MM.1S (cell line): ENCODE measurements at regions not wholly inside any gene's neighbourhood (a gene's known extent, or its start where the extent isn't known, plus 50 kb on each side); places are given as distances from the start of the nearest gene placed in this dataset.

Source experiments
- DNase-seq: peaks from one replicate; pipeline ENCODE4 v3.0.0-alpha.2; 2015
- H2AFZ ChIP-seq: fragments of 300-600 bp; sonication (generic); 2 replicates; pipeline ENCODE4 v1.6.0; 2016; ENCODE audit warnings: antibody characterized with exemption, low read length
- H3F3A ChIP-seq: fragments of 300-600 bp; sonication (generic); 2 replicates; pipeline ENCODE4 v1.6.1; 2016; ENCODE audit warnings: mild to moderate bottlenecking, antibody characterized with exemption, low read length, moderate library complexity, mixed read lengths; ENCODE audit not compliant: insufficient read depth
- H3K27ac ChIP-seq: fragments of 300-600 bp; sonication (generic); 2 replicates; pipeline ENCODE4 v1.5.1; 2016; ENCODE audit warnings: mild to moderate bottlenecking, low read length
- H3K27me3 ChIP-seq: fragments of 300-600 bp; sonication (generic); replicated peaks from 2 replicates; pipeline ENCODE4 v1.6.0; 2016; ENCODE audit warnings: low read length; ENCODE audit not compliant: insufficient read depth
- H3K36me3 ChIP-seq: fragments of 300-600 bp; sonication (generic); replicated peaks from 2 replicates; pipeline ENCODE4 v1.6.1; 2016; ENCODE audit warnings: mild to moderate bottlenecking, low read length, mixed read lengths; ENCODE audit not compliant: insufficient read depth
- H3K4me1 ChIP-seq: fragments of 300-600 bp; sonication (generic); 2 replicates; pipeline ENCODE4 v1.6.1; 2016; ENCODE audit warnings: low read length, mixed read lengths
- H3K4me2 ChIP-seq: fragments of 300-600 bp; sonication (generic); 2 replicates; pipeline ENCODE4 v1.6.0; 2016; ENCODE audit warnings: low read depth, low read length
- H3K4me3 ChIP-seq: fragments of 300-600 bp; sonication (generic); 2 replicates; pipeline ENCODE4 v1.5.1; 2016; ENCODE audit warnings: low read length, mixed read lengths
- H3K79me2 ChIP-seq: fragments of 300-600 bp; sonication (generic); 2 replicates; pipeline ENCODE4 v1.6.1; 2016; ENCODE audit warnings: mixed run types, low read length, mixed read lengths
- H3K9ac ChIP-seq: fragments of 300-600 bp; sonication (generic); 2 replicates; pipeline ENCODE4 v1.6.1; 2016; ENCODE audit warnings: low read length, mixed read lengths
- H3K9me2 ChIP-seq: fragments of 300-600 bp; sonication (generic); replicated peaks from 2 replicates; pipeline ENCODE4 v1.6.1; 2016; ENCODE audit warnings: mild to moderate bottlenecking, low read length, mixed read lengths; ENCODE audit not compliant: insufficient read depth
- H3K9me3 ChIP-seq: fragments of 300-600 bp; sonication (generic); replicated peaks from 2 replicates; pipeline ENCODE4 v1.6.1; 2016; ENCODE audit warnings: mild to moderate bottlenecking, low read length, mixed read lengths; ENCODE audit not compliant: insufficient read depth
- H4K20me1 ChIP-seq: fragments of 300-600 bp; sonication (generic); 2 replicates; pipeline ENCODE4 v1.6.1; 2016; ENCODE audit warnings: mild to moderate bottlenecking, low read length, moderate library complexity, mixed read lengths; ENCODE audit not compliant: insufficient read depth
- CTCF ChIP-seq: fragments of 300-600 bp; sonication (generic); IDR thresholded peaks from 2 replicates; pipeline ENCODE4 v1.5.1; 2016; ENCODE audit warnings: antibody characterized with exemption, low read length, mixed read lengths
- EZH2 ChIP-seq: fragments of 300-600 bp; sonication (generic); optimal IDR thresholded peaks from 2 replicates; pipeline ENCODE3; 2017; ENCODE audit warnings: low read depth, mild to moderate bottlenecking, antibody characterized with exemption, low read length, mixed read lengths
- EZH2phosphoT487 ChIP-seq: fragments of 300-600 bp; sonication (generic); IDR thresholded peaks from 2 replicates; pipeline ENCODE4 v1.6.1; 2018; ENCODE audit warnings: antibody characterized with exemption, low read length

- Histone ChIP-seq H3K36me3 (no peaks in the 10 kb centered on the region), H3K9me2 (no peaks in the 10 kb centered on the region), H3K27ac (no peak overlapping the region), H3K4me3 (no peak overlapping the region), H3K9ac (no peak overlapping the region), H2AFZ (no peak overlapping the region), H3F3A (no peaks in the 10 kb centered on the region), H3K27me3 (no peaks in the 10 kb centered on the region), H4K20me1 (no peaks in the 10 kb centered on the region), H3K79me2 (no peaks in the 10 kb centered on the region), H3K9me3 (no peaks in the 10 kb centered on the region), H3K4me1 (no peaks in the 10 kb centered on the region), H3K4me2 (no peak overlapping the region)
- TF ChIP-seq EZH2phosphoT487 (no peak), CTCF (no peak), EZH2 (no peak)
- DNase-seq: no peak
These were observed 989.9 kb downstream of the ROBO2 start for GRCh38 chr3:78029775-78030174.

- H3K4me2 ChIP-seq: no peak overlapping the region
- H3K79me2 ChIP-seq: no peaks in the 10 kb centered on the region
- no peaks in the 10 kb centered on the region for H3F3A ChIP-seq
- H3K9me2 ChIP-seq: no peaks in the 10 kb centered on the region
- no peak for DNase-seq
- no peak overlapping the region for H3K4me3 ChIP-seq
- TF ChIP-seq EZH2phosphoT487 (no peak), EZH2 (no peak), CTCF (no peak)
- H3K9ac ChIP-seq: no peak overlapping the region
- no peak overlapping the region for H2AFZ ChIP-seq
- H3K27ac ChIP-seq: no peak overlapping the region
- H3K4me1 ChIP-seq: no peaks in the 10 kb centered on the region
- no peaks in the 10 kb centered on the region for H3K27me3 ChIP-seq
- no peaks in the 10 kb centered on the region for H3K36me3 ChIP-seq
- H4K20me1 ChIP-seq: no peaks in the 10 kb centered on the region
- no peaks in the 10 kb centered on the region for H3K9me3 ChIP-seq
These were observed 995.3 kb downstream of the ROBO2 start for GRCh38 chr3:78035131-78035641.

GRCh38 chr3:78041486-78041885 is 1001.6 kb downstream of the ROBO2 start:
- Histone ChIP-seq H3K27ac (no peak overlapping the region), H3F3A (no peaks in the 10 kb centered on the region), H3K79me2 (no peaks in the 10 kb centered on the region), H3K36me3 (no peaks in the 10 kb centered on the region), H4K20me1 (no peaks in the 10 kb centered on the region), H3K4me2 (no peak overlapping the region), H3K27me3 (no peaks in the 10 kb centered on the region), H3K9ac (no peak overlapping the region), H3K9me2 (no peaks in the 10 kb centered on the region), H3K9me3 (no peaks in the 10 kb centered on the region), H3K4me1 (no peaks in the 10 kb centered on the region), H3K4me3 (no peak overlapping the region), H2AFZ (no peak overlapping the region)
- no peak for TF ChIP-seq EZH2phosphoT487
- TF ChIP-seq CTCF: no peak
- TF ChIP-seq EZH2: no peak
- DNase-seq: no peak

- Histone ChIP-seq H2AFZ (no peak overlapping the region), H3K4me1 (no peaks in the 10 kb centered on the region; the same call in 1 of the 2 replicates), H3K27me3 (no peaks in the 10 kb centered on the region), H3K4me2 (no peak overlapping the region), H3K4me3 (no peak overlapping the region), H3K9ac (no peak overlapping the region), H3K27ac (no peak overlapping the region), H4K20me1 (no peaks in the 10 kb centered on the region), H3K79me2 (no peaks in the 10 kb centered on the region), H3K9me2 (no peaks in the 10 kb centered on the region), H3K9me3 (no peaks in the 10 kb centered on the region), H3K36me3 (no peaks in the 10 kb centered on the region), H3F3A (no peaks in the 10 kb centered on the region)
- DNase-seq: no peak
- TF ChIP-seq EZH2: no peak
These were observed 1006.7 kb downstream of the ROBO2 start for GRCh38 chr3:78046566-78046965.
